ENCODE measurements at regions not wholly inside any gene's neighbourhood (a gene's known extent, or its start where the extent isn't known, plus 50 kb on each side); places are given as distances from the start of the nearest gene placed in this dataset.

- WGBS, 2 experiments (ENCODE audit: extremely low coverage in 1 of 2, insufficient coverage in 1 of 2, insufficient read length in 1 of 2, insufficient replicate concordance in 2 of 2, low coverage in 1 of 2, low lambda C conversion rate in 2 of 2, missing lambda C conversion rate in 1 of 2), result 77% methylated on average over 2 of the region's 2 CpGs; no CpG with 5 or more reads in 1 of the 2 experiments
- ChIA-PET CTCF (ENCODE audit: partially characterized antibody) (no interaction called here), POLR2A (ENCODE audit: partially characterized antibody) (no interaction called here)
- FAIRE-seq, result no peak
- Histone ChIP-seq H3K36me3 (ENCODE audit: control insufficient read depth in 2 of 4, insufficient read depth in 4 of 4, low read length in 3 of 4) (no peaks in the 10 kb centered on the region), H3K14ac (ENCODE audit: insufficient read length) (no peak overlapping the region), H2BK20ac (ENCODE audit: low read length) (no peak overlapping the region), H3K79me2 (ENCODE audit: control insufficient read depth in 1 of 2, insufficient read depth in 2 of 2, low read length in 2 of 2) (no peaks in the 10 kb centered on the region), H3K4me2 (ENCODE audit: insufficient read depth in 1 of 2, low read depth in 2 of 2, low read length in 2 of 2) (no peak overlapping the region), H3K4me3 (ENCODE audit: extremely low read depth in 1 of 4, insufficient read depth in 2 of 4, low read depth in 3 of 4, low read length in 4 of 4) (no peak overlapping the region), H2AFZ (ENCODE audit: low read length) (no peak overlapping the region), H3K27ac (ENCODE audit: low read depth, low read length) (no peak overlapping the region), H3K27me3 (replicated peaks in 1 of 4; ENCODE audit: control insufficient read depth in 3 of 4, extremely low read depth in 1 of 4, insufficient read depth in 3 of 4, low read length in 3 of 4) (no peaks in the 10 kb centered on the region), H2BK5ac (ENCODE audit: low read depth, low read length) (no peak overlapping the region), H3K9ac (replicated peaks in 1 of 4; ENCODE audit: extremely low read depth in 1 of 4, low read depth in 3 of 4, low read length in 3 of 4) (no peak overlapping the region), H3K56ac (replicated peaks; ENCODE audit: insufficient read length, low read depth, low read length) (no peak overlapping the region), H4K20me1 (replicated peaks in 1 of 2; ENCODE audit: control insufficient read depth in 1 of 2, insufficient read depth in 2 of 2, low read length in 2 of 2) (no peaks in the 10 kb centered on the region), H3K4ac (replicated peaks; ENCODE audit: insufficient read length, low read depth, low read length) (no peak overlapping the region), H2BK12ac (ENCODE audit: low read depth, low read length) (no peak overlapping the region), H2AK5ac (ENCODE audit: low read depth, low read length) (no peak overlapping the region), H3K23ac (ENCODE audit: insufficient read length) (no peak overlapping the region), H3K79me1 (ENCODE audit: low read depth, low read length) (no peaks in the 10 kb centered on the region), H4K5ac (ENCODE audit: insufficient read length, low read depth, low read length) (no peak overlapping the region), H3K9me3 (ENCODE audit: insufficient read depth in 2 of 2, low read depth in 1 of 2, low read length in 1 of 2) (no peaks in the 10 kb centered on the region), H3K4me1 (replicated peaks in 1 of 4; ENCODE audit: control insufficient read depth in 3 of 4, insufficient read depth in 4 of 4, low read length in 3 of 4) (no peaks in the 10 kb centered on the region), H2BK120ac (replicated peaks; ENCODE audit: low read depth, low read length) (no peak overlapping the region), H4K8ac (ENCODE audit: extremely low read depth, insufficient read depth, low read length) (no peak overlapping the region), H3K18ac (ENCODE audit: extremely low read depth, low read length) (no peak overlapping the region), H3K23me2 (ENCODE audit: low read depth, low read length) (no peaks in the 10 kb centered on the region), H4K91ac (replicated peaks; ENCODE audit: insufficient read length, low read length) (no peak overlapping the region), H2BK15ac (ENCODE audit: low read length) (no peak overlapping the region)
- TF ChIP-seq BACH1 (IDR thresholded peaks at IDR 0.05; ENCODE audit: low read length), result no peak
- no peak for DNase-seq (ENCODE audit: low read depth in 1 of 2, low spot score in 2 of 2)
These were observed 66.9 kb upstream of the SLIT3 start for GRCh38 chr5:169367861-169368260.

Measured in H1 (cell line).